GM12864 (cell line): ENCODE measurements at regions not wholly inside any gene's neighbourhood (a gene's known extent, or its start where the extent isn't known, plus 50 kb on each side); places are given as distances from the start of the nearest gene placed in this dataset.
"Not testable (repeated sequence)": the region's sequence is repeated elsewhere in the genome, so short reads cannot be mapped to it uniquely, and the experiment has no call there.

Source experiments
- DNase-seq: peaks from one replicate; pipeline ENCODE4 v3.0.0-alpha.2; 2011; ENCODE audit warnings: low read depth
- H3K4me3 ChIP-seq: 2 replicates; pipeline ENCODE4 v1.5.1; 2011; ENCODE audit warnings: mild to moderate bottlenecking, low read depth, low read length, control low read depth
- TF ChIP-seq, protein P1 (sequence below): IDR thresholded peaks from 2 replicates; pipeline ENCODE4 v1.5.1; 2011; ENCODE audit warnings: low read depth, mild to moderate bottlenecking, moderate library complexity, low read length, control low read depth, inconsistent platforms; ENCODE audit errors: missing control alignments

DNA sequence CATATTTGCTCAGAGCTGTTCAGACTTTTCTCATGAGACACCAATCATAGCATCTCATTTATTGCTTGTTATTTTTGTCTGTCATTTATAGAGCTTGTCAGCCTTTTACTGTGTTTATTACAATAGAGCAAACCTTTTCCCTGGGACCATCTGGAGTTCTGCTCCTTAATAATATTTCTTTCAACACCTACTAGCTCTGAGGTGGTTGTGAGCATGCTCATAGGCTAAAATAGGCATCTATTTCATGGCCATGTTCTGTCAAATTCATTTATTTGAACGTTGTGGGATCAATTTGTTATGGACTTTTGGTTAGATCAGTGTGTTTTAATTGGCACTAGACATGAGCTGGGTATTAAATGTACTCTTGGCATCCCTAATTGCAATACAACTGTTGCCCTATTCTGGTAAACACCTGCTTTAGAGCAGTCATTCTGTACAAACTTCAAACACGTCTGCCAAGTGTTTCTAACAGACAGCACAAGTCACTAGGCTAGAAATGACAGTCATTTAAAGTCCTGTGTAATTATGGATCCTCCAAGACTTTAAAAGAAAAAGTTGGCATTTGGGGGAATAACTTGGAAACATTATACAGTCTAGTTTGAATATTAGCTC lies 766.3 kb downstream of the ZNF385D start:
- H3K4me3 ChIP-seq, result no peak overlapping the region
- DNase-seq, result no peak
- TF ChIP-seq, protein P1, sequence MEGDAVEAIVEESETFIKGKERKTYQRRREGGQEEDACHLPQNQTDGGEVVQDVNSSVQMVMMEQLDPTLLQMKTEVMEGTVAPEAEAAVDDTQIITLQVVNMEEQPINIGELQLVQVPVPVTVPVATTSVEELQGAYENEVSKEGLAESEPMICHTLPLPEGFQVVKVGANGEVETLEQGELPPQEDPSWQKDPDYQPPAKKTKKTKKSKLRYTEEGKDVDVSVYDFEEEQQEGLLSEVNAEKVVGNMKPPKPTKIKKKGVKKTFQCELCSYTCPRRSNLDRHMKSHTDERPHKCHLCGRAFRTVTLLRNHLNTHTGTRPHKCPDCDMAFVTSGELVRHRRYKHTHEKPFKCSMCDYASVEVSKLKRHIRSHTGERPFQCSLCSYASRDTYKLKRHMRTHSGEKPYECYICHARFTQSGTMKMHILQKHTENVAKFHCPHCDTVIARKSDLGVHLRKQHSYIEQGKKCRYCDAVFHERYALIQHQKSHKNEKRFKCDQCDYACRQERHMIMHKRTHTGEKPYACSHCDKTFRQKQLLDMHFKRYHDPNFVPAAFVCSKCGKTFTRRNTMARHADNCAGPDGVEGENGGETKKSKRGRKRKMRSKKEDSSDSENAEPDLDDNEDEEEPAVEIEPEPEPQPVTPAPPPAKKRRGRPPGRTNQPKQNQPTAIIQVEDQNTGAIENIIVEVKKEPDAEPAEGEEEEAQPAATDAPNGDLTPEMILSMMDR, result no peak

DNA sequence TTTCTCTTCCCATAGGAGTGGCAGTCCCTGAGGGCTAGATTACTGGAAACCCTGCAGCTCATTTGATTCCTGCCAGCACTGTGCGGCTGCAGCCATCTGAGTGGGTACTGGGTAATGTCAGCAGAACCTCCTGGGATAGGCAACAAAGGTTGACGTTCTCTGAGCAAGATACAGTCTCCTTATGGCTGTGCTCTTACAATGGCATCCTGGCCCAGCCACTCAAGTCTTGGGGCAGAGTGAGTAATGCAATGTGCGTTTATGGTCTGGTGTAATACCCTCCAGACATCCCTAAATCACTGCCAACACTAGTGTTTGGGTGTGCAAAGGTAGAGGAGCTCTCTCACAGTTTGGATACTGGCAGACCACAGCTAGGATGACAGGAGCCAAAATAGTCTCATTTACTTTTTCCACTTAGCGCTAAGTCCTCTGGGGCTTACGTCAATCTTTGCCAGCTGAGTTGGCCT lies 775.8 kb downstream of the ZNF385D start:
- TF ChIP-seq, protein P1, result no peak
- no peak for DNase-seq
- no peak overlapping the region for H3K4me3 ChIP-seq

DNA sequence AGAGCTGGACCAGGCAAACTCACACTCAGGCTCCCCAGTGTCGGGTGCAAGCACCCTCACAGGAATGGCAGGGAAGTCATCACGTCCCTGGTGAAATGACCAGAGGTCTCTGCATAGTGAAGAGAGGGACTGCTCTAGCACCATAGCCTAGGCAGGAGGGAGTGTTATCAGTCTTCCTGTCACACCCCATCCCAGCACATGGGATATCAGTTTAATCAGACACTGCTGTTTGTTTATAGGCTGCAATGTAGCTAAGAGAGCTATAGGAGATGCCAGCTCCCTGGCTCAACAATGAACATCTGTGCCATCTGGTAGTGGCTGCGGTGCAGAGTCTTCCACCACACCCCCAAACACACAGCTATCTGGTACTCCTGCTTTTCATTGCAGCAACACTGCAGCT lies 776.6 kb downstream of the ZNF385D start:
- TF ChIP-seq, protein P1, result no peak
- H3K4me3 ChIP-seq, result no peak overlapping the region
- no peak for DNase-seq

DNA sequence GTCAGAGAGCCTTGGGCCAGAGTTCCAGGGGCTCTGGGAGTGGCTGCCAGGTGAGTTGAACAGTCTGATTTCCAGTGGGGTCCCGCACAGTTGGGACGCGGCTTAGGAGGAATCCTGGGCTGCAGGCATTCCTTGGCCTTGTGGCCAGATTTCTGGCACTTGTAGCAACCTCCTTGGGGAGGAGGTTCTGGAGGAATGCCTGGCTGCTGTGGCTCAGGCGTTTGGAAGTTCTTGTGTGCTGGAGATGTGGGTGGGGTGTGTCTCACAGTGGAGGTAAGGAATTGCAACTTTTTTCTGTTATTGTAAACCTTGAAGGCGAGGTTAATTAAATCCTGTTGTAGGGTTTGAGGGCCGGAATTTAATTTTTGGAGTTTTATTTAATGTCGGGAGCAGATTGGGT lies 780.2 kb downstream of the ZNF385D start:
- not testable (repeated sequence) for DNase-seq, H3K4me3 ChIP-seq

DNA sequence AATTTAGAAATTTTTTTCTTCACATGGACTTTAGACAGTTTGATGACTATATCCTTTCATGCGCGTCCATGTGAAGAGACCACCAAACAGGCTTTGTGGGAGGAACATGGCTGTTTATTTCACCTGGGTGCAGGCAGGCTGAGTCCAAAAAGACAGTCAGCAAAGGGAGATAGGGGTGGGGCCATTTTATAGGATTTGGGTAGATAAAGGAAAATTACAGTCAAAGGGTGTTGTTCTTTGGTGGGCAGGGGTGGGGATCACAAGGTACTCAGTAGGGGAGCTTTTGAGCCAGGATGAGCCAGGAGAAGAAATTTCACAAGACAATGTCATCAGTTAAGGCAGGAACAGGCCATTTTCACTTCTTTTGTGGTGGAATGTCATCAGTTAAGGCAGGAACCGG lies 781.5 kb upstream of the SGO1 start:
- not testable (repeated sequence) for DNase-seq, H3K4me3 ChIP-seq

DNA sequence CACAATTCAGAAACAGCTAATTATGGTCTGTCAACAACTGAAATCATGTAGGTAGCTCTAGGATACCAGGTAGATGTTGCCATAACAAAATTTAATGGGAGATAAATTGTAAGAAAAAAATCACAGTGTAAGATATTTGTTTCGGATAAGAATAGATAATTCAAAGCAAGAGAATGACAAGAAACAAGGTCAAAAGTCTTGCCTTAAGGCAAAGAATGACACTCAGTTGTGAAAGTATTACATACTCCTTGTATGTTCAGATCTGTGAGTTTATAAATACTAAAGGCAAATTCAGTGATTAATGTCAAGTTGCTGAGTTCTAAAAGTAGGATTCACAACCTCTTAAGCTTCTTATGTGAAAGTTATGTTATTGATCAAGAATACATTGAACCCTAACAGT lies 772.2 kb upstream of the SGO1 start:
- TF ChIP-seq, protein P1, result no peak
- no peak for DNase-seq
- no peak overlapping the region for H3K4me3 ChIP-seq

DNA sequence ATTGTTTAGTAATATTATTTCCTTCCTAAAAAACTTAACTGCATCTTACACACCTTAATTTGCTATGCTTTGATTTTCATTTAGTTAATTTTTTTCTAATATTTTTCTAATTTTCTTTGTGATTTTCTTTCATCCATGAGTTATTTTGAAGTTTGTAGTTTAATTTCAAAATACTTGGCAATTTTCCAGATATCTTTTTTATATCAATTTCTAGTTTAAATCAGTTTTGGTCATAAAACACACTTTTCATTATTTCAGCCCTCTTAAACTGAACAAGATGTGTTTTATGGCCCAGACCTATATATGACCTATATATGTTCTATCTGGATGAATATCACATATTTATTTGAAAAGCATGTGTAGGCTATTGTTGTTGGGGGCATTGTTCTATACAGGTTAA lies 759.9 kb upstream of the SGO1 start:
- TF ChIP-seq, protein P1, result no peak
- no peak for DNase-seq
- no peak overlapping the region for H3K4me3 ChIP-seq

DNA sequence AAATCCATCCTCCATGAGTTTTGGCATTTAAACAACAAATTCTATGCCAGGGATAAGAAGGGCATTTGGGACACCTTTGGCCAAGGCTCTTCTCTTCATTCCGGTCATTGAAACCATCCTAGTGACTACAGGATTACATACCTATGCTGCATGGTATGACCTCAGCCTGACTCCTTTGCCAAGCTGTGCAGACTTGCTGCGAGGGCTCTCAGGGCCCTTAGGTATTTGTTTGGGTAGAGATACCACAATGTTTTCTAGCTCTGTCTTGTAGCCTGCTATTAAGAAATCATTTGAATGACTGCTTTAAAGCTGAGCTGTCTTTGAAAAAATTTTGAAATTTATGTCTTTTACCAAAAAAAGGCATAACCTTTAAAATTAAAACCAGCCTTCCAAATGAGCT lies 749.8 kb upstream of the SGO1 start:
- TF ChIP-seq, protein P1, result no peak
- DNase-seq, result no peak
- H3K4me3 ChIP-seq, result no peak overlapping the region
